COLO668 (cell line): ENCODE measurements at regions not wholly inside any gene's neighbourhood (a gene's known extent, or its start where the extent isn't known, plus 50 kb on each side); places are given as distances from the start of the nearest gene placed in this dataset.

Experiments used
- DNase-seq: peaks from one replicate; lab custom pipeline; 2025; ENCODE audit not compliant: unreplicated experiment; lab: John Stamatoyannopoulos, UW

DNA sequence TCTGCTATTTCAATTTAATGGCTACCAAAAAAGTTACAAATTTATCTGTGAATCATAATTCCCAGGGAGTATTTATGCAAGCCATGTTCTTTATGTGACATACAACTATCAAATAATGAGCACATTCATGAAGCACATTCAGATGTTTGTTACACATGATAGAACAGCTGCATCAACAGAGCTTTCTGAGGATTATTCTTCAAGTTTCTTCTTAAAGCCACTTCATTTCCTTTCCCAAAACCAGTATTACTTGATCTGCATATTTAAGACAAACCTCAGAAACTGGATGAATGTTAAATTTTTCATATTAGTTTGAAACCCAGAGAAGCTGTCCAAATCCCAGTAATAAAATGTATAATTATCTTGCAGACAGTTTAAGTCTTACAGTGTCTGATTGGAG, 73.6 kb upstream of the SOX5 start:
- DNase-seq: no peak

GRCh38 chr12:24021164-24021502, 71.7 kb upstream of the SOX5 start:
- DNase-seq: no peak

DNA sequence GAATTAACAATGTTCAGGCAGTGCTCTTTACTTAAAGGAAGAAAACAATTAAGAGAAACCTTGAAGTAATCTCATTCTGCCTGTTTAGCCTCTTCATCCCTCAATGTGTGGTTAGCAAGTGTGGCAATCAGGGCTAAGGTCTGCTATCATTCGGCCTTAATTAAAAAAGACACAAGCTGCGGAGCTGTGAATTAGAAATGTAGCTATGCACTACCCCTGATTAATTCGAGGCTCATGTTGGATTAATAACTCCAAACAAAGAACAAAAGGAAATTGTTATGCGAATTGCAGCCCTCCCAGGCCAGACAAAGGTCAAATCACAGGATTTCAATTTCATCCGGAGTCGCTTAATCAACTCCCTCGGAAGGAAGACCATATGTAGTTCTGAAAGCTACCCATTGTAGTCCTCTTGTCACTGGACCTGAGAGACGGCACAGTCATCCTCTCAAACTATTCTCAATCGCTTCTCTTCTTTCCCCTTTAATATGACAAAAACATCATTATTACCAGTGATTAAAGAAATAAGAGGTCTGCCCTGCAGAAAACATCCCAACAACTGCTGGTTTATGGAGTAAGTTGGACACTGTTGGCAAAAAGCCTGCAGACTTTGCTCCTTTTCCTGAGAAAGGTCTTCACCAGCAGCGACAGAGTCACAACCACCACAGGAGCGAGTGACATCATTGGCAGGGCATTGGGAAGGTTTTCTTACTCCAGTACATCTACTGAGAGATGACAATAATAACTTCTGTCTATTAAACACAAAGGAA, 71.1 kb upstream of the SOX5 start:
- no peak for DNase-seq

DNA sequence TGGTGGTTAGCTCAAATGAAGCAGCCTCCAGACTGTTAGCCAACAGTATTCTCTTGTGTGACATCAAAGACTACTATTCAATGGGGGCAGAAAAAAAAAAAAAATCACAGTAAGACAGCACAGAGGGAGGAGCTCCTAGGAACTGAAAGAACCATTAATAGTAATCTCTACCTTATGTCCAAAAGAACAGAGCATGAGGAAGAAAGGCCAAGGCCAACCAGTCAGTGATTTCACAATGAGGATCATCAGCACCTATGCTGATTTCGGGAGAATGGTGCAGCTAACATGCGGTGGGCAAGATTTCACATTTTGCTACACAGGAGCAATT, 66.3 kb upstream of the SOX5 start:
- no peak for DNase-seq

GRCh38 chr12:24014915-24015832, 65.7 kb upstream of the SOX5 start:
- DNase-seq: no peak

GRCh38 chr12:24014240-24014639, 64.8 kb upstream of the SOX5 start:
- DNase-seq: no peak

DNA sequence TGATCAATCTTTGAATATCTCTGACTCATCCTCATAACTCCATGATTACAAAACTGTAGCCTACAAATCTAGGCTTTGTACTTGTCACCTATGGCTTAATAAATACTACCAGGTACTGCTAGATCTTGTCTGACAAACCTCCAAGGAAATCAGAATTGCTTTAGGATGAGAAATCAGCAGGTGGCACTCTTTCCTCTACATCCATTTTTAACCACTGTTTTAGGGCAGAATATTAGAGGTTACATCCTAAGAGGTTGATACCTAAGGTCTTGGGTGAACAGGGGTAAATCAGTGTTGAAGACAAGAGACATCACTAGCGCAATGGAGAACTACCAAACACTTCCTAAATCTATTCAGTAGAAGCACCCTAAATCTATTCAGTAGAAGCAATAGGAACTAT, 63.1 kb upstream of the SOX5 start:
- no peak for DNase-seq

DNA sequence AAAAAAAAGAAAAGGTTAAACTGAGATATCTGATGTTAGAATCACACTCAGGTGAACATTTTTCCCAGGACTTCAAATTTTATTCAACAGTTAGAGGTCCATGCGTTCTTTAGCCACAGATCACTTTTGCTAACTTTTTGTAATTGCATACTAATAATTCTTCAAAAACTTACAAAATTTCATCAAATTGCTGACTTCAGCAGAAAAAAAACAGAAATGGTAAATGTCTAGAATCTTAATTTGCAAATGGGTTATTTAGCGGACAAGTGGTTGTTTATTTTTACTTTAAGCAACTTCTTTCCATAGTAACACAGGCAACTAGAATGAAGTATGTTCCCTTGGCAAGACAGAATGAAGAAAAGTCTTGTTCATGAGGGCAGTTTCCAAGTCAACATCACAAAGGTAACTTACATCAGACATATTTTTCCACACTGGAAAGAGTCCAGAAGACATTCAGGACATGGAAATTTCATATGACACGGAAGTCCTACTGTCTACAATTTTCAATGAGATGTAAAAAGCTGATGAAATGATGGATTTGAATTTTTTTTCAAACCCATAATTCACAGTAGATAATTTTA, 62.5 kb upstream of the SOX5 start:
- no peak for DNase-seq

DNA sequence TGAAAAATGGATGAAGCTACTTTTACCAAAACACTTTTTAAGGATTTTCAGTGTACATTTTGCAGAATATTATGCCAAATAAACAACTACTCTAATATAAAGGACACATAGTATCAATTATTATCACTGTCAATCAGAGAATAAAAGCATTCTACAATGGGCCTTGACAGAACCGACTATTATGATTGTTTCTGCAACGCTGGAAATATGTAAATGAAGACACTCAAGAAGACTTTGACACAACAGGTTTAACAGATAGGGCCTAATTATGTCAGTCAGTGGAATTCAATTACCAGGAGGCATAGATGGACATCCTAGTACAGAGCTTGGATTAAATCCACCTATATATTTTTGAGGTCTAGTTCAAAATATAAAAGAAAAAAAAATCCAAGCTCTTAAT, 58.7 kb upstream of the SOX5 start:
- DNase-seq: no peak
